HG02610 (cell line): ENCODE measurements at regions not wholly inside any gene's neighbourhood (a gene's known extent, or its start where the extent isn't known, plus 50 kb on each side); places are given as distances from the start of the nearest gene placed in this dataset.
A peak's percentile ranks its signal among the peaks of the same experiment; 100 is the strongest.

ENCODE experiments used
- ATAC-seq: cut with Tn5 transposase; IDR thresholded peaks from one replicate; pipeline ENCODE4 v1.9.1; 2021; ENCODE audit warnings: mild to moderate bottlenecking, moderate library complexity; ENCODE audit not compliant: unreplicated experiment

- no peak for ATAC-seq
Observed at GRCh38 chr4:119725011-119725410, 96.4 kb upstream of the PDE5A start.

GRCh38 chr4:119722670-119723069 lies 94.1 kb upstream of the PDE5A start:
- no peak for ATAC-seq

GRCh38 chr4:119721878-119722277 lies 93.3 kb upstream of the PDE5A start:
- no peak for ATAC-seq

GRCh38 chr4:119715490-119716445 lies 87.2 kb upstream of the PDE5A start:
- no peak for ATAC-seq

- no peak for ATAC-seq
Observed at GRCh38 chr4:119709418-119709817, 80.8 kb upstream of the PDE5A start.

- ATAC-seq = no peak
Observed at GRCh38 chr4:119707336-119707735, 78.7 kb upstream of the PDE5A start.

GRCh38 chr4:119706804-119707203 lies 78.2 kb upstream of the PDE5A start:
- ATAC-seq = no peak

- ATAC-seq = peak; percentile 92
Observed at GRCh38 chr4:119697887-119698393, 69.3 kb upstream of the PDE5A start.

GRCh38 chr4:119696963-119697362 lies 68.4 kb upstream of the PDE5A start:
- no peak for ATAC-seq

GRCh38 chr4:119695216-119695615 lies 66.6 kb upstream of the PDE5A start:
- no peak for ATAC-seq

- ATAC-seq = no peak
Observed at GRCh38 chr4:119693126-119693525, 64.5 kb upstream of the PDE5A start.

GRCh38 chr4:119692001-119692400 lies 63.4 kb upstream of the PDE5A start:
- ATAC-seq = no peak

- no peak for ATAC-seq
Observed at GRCh38 chr4:119690871-119691270, 62.3 kb upstream of the PDE5A start.

GRCh38 chr4:119688446-119688845 lies 59.8 kb upstream of the PDE5A start:
- ATAC-seq = no peak

- no peak for ATAC-seq
Observed at GRCh38 chr4:119684463-119684862, 55.9 kb upstream of the PDE5A start.

GRCh38 chr4:119683518-119683917 lies 54.9 kb upstream of the PDE5A start:
- no peak for ATAC-seq

- ATAC-seq = no peak
Observed at GRCh38 chr4:119682099-119682498, 53.5 kb upstream of the PDE5A start.

GRCh38 chr4:119679251-119679650 lies 50.6 kb upstream of the PDE5A start:
- no peak for ATAC-seq

GRCh38 chr4:119678761-119679160 lies 50.2 kb upstream of the PDE5A start:
- ATAC-seq = no peak
